MM.1S (cell line): ENCODE measurements at regions not wholly inside any gene's neighbourhood (a gene's known extent, or its start where the extent isn't known, plus 50 kb on each side); places are given as distances from the start of the nearest gene placed in this dataset.
"Not testable (repeated sequence)": the region's sequence is repeated elsewhere in the genome, so short reads cannot be mapped to it uniquely, and the experiment has no call there.

Experiments used
- DNase-seq: peaks from one replicate; pipeline ENCODE4 v3.0.0-alpha.2; 2015
- H2AFZ ChIP-seq: fragments of 300-600 bp; sonication (generic); 2 replicates; pipeline ENCODE4 v1.6.0; 2016; ENCODE audit warnings: antibody characterized with exemption, low read length
- H3F3A ChIP-seq: fragments of 300-600 bp; sonication (generic); 2 replicates; pipeline ENCODE4 v1.6.1; 2016; ENCODE audit warnings: mild to moderate bottlenecking, antibody characterized with exemption, low read length, moderate library complexity, mixed read lengths; ENCODE audit not compliant: insufficient read depth
- H3K27ac ChIP-seq: fragments of 300-600 bp; sonication (generic); 2 replicates; pipeline ENCODE4 v1.5.1; 2016; ENCODE audit warnings: mild to moderate bottlenecking, low read length
- H3K27me3 ChIP-seq: fragments of 300-600 bp; sonication (generic); replicated peaks from 2 replicates; pipeline ENCODE4 v1.6.0; 2016; ENCODE audit warnings: low read length; ENCODE audit not compliant: insufficient read depth
- H3K36me3 ChIP-seq: fragments of 300-600 bp; sonication (generic); replicated peaks from 2 replicates; pipeline ENCODE4 v1.6.1; 2016; ENCODE audit warnings: mild to moderate bottlenecking, low read length, mixed read lengths; ENCODE audit not compliant: insufficient read depth
- H3K4me1 ChIP-seq: fragments of 300-600 bp; sonication (generic); 2 replicates; pipeline ENCODE4 v1.6.1; 2016; ENCODE audit warnings: low read length, mixed read lengths
- H3K4me2 ChIP-seq: fragments of 300-600 bp; sonication (generic); 2 replicates; pipeline ENCODE4 v1.6.0; 2016; ENCODE audit warnings: low read depth, low read length
- H3K4me3 ChIP-seq: fragments of 300-600 bp; sonication (generic); 2 replicates; pipeline ENCODE4 v1.5.1; 2016; ENCODE audit warnings: low read length, mixed read lengths
- H3K79me2 ChIP-seq: fragments of 300-600 bp; sonication (generic); 2 replicates; pipeline ENCODE4 v1.6.1; 2016; ENCODE audit warnings: mixed run types, low read length, mixed read lengths
- H3K9ac ChIP-seq: fragments of 300-600 bp; sonication (generic); 2 replicates; pipeline ENCODE4 v1.6.1; 2016; ENCODE audit warnings: low read length, mixed read lengths
- H3K9me2 ChIP-seq: fragments of 300-600 bp; sonication (generic); replicated peaks from 2 replicates; pipeline ENCODE4 v1.6.1; 2016; ENCODE audit warnings: mild to moderate bottlenecking, low read length, mixed read lengths; ENCODE audit not compliant: insufficient read depth
- H3K9me3 ChIP-seq: fragments of 300-600 bp; sonication (generic); replicated peaks from 2 replicates; pipeline ENCODE4 v1.6.1; 2016; ENCODE audit warnings: mild to moderate bottlenecking, low read length, mixed read lengths; ENCODE audit not compliant: insufficient read depth
- H4K20me1 ChIP-seq: fragments of 300-600 bp; sonication (generic); 2 replicates; pipeline ENCODE4 v1.6.1; 2016; ENCODE audit warnings: mild to moderate bottlenecking, low read length, moderate library complexity, mixed read lengths; ENCODE audit not compliant: insufficient read depth
- CTCF ChIP-seq: fragments of 300-600 bp; sonication (generic); IDR thresholded peaks from 2 replicates; pipeline ENCODE4 v1.5.1; 2016; ENCODE audit warnings: antibody characterized with exemption, low read length, mixed read lengths
- EZH2 ChIP-seq: fragments of 300-600 bp; sonication (generic); optimal IDR thresholded peaks from 2 replicates; pipeline ENCODE3; 2017; ENCODE audit warnings: low read depth, mild to moderate bottlenecking, antibody characterized with exemption, low read length, mixed read lengths
- EZH2phosphoT487 ChIP-seq: fragments of 300-600 bp; sonication (generic); IDR thresholded peaks from 2 replicates; pipeline ENCODE4 v1.6.1; 2018; ENCODE audit warnings: antibody characterized with exemption, low read length

- Histone ChIP-seq H2AFZ (no peak overlapping the region), H3K4me3 (no peak overlapping the region), H3K36me3 (no peaks in the 10 kb centered on the region), H4K20me1 (no peaks in the 10 kb centered on the region), H3K4me1 (no peaks in the 10 kb centered on the region), H3K79me2 (no peaks in the 10 kb centered on the region), H3K27me3 (no peaks in the 10 kb centered on the region), H3K4me2 (no peak overlapping the region), H3K9ac (no peak overlapping the region), H3K9me2 (no peaks in the 10 kb centered on the region), H3F3A (no peaks in the 10 kb centered on the region), H3K27ac (no peak overlapping the region), H3K9me3 (no peaks in the 10 kb centered on the region)
- no peak for TF ChIP-seq EZH2phosphoT487
- no peak for TF ChIP-seq EZH2
- TF ChIP-seq CTCF, result no peak
- DNase-seq, result no peak
These were observed 65.3 kb upstream of the LRFN5 start for GRCh38 chr14:41541333-41541732.

DNA sequence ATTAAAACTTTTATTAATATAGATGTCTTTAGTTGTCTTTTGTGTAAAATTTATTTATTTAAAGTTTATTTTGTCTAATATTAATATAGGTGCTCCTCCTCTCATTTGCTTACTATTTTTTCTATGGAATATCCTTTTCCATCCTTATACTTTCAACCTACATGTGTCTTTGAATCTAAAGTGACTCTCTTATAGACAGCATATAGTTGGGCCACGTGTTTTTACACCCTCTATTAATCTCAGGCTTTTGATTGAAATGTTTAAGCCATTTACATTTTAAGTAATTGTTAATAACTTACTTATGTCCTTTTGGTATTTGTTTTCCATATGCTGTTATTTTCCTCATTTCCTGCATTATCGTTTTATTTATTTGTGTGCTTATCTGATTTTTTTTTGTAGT lies 74.4 kb upstream of the LRFN5 start:
- Histone ChIP-seq H3K79me2 (no peaks in the 10 kb centered on the region), H3K4me3 (no peak overlapping the region), H4K20me1 (no peaks in the 10 kb centered on the region), H3K27me3 (no peaks in the 10 kb centered on the region), H3K4me2 (no peak overlapping the region), H2AFZ (no peak overlapping the region), H3K9me2 (no peaks in the 10 kb centered on the region), H3K36me3 (no peaks in the 10 kb centered on the region), H3K27ac (no peak overlapping the region), H3K4me1 (no peaks in the 10 kb centered on the region), H3K9me3 (no peaks in the 10 kb centered on the region), H3K9ac (no peak overlapping the region), H3F3A (no peaks in the 10 kb centered on the region)
- DNase-seq, result no peak
- no peak for TF ChIP-seq EZH2
- no peak for TF ChIP-seq CTCF
- no peak for TF ChIP-seq EZH2phosphoT487

- H4K20me1 ChIP-seq, result no peaks in the 10 kb centered on the region
- no peaks in the 10 kb centered on the region for H3K27me3 ChIP-seq
- H3K9me3 ChIP-seq, result no peaks in the 10 kb centered on the region
- no peak overlapping the region for H3K9ac ChIP-seq
- H3K27ac ChIP-seq, result no peak overlapping the region
- H3K9me2 ChIP-seq, result no peaks in the 10 kb centered on the region
- no peaks in the 10 kb centered on the region for H3K79me2 ChIP-seq
- no peaks in the 10 kb centered on the region for H3K4me1 ChIP-seq
- TF ChIP-seq EZH2phosphoT487 (no peak), CTCF (no peak), EZH2 (no peak)
- no peak overlapping the region for H2AFZ ChIP-seq
- H3K4me3 ChIP-seq, result no peak overlapping the region
- H3K4me2 ChIP-seq, result no peak overlapping the region
- H3F3A ChIP-seq, result no peaks in the 10 kb centered on the region
- DNase-seq, result no peak
- H3K36me3 ChIP-seq, result no peaks in the 10 kb centered on the region
These were observed 84.8 kb upstream of the LRFN5 start for GRCh38 chr14:41521891-41522290.

DNA sequence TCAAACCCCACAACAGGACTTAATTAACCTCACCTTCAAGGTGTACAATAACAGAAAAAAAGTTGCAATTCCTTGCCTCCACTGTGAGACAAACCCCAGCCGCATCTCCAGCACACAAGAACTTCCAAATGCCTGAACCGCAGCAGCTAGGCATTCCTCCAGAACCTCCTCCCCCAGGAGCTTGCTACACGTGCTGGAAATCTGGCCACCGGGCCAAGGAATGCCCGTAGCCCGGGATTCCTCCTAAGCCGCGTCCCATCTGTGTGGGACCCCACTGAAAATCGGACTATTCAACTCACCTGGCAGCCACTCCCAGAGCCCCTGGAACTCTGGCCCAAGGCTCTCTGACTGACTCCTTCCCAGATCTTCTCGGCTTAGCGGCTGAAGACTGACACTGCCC lies 88.6 kb upstream of the LRFN5 start:
- not testable (repeated sequence) for H3K4me3 ChIP-seq, H3K9ac ChIP-seq, H3K4me1 ChIP-seq, H3F3A ChIP-seq, H3K79me2 ChIP-seq, H3K27ac ChIP-seq, H3K27me3 ChIP-seq, H3K36me3 ChIP-seq, H4K20me1 ChIP-seq, H2AFZ ChIP-seq, H3K9me3 ChIP-seq, DNase-seq, H3K4me2 ChIP-seq, H3K9me2 ChIP-seq
